HEK293 (cell line): ENCODE measurements at regions not wholly inside any gene's neighbourhood (a gene's known extent, or its start where the extent isn't known, plus 50 kb on each side); places are given as distances from the start of the nearest gene placed in this dataset.

Experiments
- OVOL3 ChIP-seq: fragments of 450-650 bp; formaldehyde crosslinking; IDR thresholded peaks from 2 replicates; pipeline ENCODE4 v1.5.1; 2016; ENCODE audit warnings: missing biosample characterization, missing genetic modification characterization
- ZBTB11 ChIP-seq: fragments of 450-650 bp; formaldehyde crosslinking; conservative IDR thresholded peaks from 2 replicates; pipeline ENCODE4 v1.5.1; 2016; ENCODE audit warnings: low read depth, missing biosample characterization, missing genetic modification characterization
- ZNF146 ChIP-seq: fragments of 450-650 bp; formaldehyde crosslinking; IDR thresholded peaks from 2 replicates; pipeline ENCODE4 v1.5.1; 2016; ENCODE audit warnings: missing biosample characterization, missing genetic modification characterization
- ZNF449 ChIP-seq: fragments of 450-650 bp; formaldehyde crosslinking; IDR thresholded peaks from 2 replicates; pipeline ENCODE4 v1.5.1; 2017; ENCODE audit warnings: missing biosample characterization, mild to moderate bottlenecking, missing genetic modification characterization, moderate library complexity
- ZNF561 ChIP-seq: fragments of 450-650 bp; IDR thresholded peaks from 2 replicates; pipeline ENCODE4 v1.5.1; 2018; ENCODE audit warnings: missing biosample characterization, missing genetic modification characterization, borderline replicate concordance
- TF ChIP-seq, protein P1 (sequence below): fragments of 450-650 bp; formaldehyde crosslinking; IDR thresholded peaks from 2 replicates; pipeline ENCODE4 v1.5.1; 2016; ENCODE audit warnings: missing biosample characterization, missing genetic modification characterization
- TF ChIP-seq, protein P2 (sequence below): fragments of 450-650 bp; formaldehyde crosslinking; IDR thresholded peaks from 2 replicates; pipeline ENCODE4 v1.5.1; 2016; ENCODE audit warnings: missing biosample characterization, missing genetic modification characterization
- TF ChIP-seq, protein P3 (sequence below): fragments of 450-650 bp; formaldehyde crosslinking; IDR thresholded peaks from 2 replicates; pipeline ENCODE4 v1.5.1; 2016; ENCODE audit warnings: missing biosample characterization, missing genetic modification characterization, low read depth

DNA sequence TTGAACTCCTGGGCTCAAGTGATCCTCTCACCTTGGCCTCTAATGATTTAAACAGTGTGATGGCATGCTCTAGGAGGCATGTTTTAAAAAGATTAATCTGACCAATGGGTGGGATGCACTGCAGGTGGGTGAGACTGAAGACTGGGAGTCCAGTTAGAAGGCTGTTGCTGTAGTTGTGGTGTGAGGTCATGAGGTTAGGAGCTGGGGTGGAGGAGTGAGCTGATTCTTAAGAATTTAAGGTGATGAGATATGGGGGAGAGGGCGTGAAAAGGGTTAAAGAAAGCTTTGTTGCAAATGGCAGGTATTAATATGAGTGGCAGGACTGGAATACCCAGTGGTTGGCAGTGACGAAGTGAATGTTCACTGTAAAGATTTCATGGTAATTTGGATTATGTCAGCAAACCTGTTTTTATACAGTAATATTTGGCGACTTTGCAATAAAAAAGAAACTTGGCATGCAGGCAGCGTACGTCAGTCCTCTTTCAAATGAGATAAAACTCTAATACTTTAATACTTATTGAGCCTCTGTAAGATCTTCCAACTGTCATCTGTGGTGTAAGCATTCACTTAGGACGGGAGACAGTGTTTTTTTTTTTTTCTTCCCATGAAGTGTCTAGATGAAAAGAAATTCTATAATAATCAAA is 72.8 kb upstream of the MTPN start:
- TF ChIP-seq, protein P1, sequence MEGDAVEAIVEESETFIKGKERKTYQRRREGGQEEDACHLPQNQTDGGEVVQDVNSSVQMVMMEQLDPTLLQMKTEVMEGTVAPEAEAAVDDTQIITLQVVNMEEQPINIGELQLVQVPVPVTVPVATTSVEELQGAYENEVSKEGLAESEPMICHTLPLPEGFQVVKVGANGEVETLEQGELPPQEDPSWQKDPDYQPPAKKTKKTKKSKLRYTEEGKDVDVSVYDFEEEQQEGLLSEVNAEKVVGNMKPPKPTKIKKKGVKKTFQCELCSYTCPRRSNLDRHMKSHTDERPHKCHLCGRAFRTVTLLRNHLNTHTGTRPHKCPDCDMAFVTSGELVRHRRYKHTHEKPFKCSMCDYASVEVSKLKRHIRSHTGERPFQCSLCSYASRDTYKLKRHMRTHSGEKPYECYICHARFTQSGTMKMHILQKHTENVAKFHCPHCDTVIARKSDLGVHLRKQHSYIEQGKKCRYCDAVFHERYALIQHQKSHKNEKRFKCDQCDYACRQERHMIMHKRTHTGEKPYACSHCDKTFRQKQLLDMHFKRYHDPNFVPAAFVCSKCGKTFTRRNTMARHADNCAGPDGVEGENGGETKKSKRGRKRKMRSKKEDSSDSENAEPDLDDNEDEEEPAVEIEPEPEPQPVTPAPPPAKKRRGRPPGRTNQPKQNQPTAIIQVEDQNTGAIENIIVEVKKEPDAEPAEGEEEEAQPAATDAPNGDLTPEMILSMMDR (tag by site-specific recombination) = no peak
- TF ChIP-seq ZNF146 = no peak
- TF ChIP-seq ZBTB11 (tag by site-specific recombination) = no peak
- TF ChIP-seq ZNF449 = no peak
- TF ChIP-seq ZNF561 (tag by site-specific recombination) = no peak
- TF ChIP-seq, protein P2, sequence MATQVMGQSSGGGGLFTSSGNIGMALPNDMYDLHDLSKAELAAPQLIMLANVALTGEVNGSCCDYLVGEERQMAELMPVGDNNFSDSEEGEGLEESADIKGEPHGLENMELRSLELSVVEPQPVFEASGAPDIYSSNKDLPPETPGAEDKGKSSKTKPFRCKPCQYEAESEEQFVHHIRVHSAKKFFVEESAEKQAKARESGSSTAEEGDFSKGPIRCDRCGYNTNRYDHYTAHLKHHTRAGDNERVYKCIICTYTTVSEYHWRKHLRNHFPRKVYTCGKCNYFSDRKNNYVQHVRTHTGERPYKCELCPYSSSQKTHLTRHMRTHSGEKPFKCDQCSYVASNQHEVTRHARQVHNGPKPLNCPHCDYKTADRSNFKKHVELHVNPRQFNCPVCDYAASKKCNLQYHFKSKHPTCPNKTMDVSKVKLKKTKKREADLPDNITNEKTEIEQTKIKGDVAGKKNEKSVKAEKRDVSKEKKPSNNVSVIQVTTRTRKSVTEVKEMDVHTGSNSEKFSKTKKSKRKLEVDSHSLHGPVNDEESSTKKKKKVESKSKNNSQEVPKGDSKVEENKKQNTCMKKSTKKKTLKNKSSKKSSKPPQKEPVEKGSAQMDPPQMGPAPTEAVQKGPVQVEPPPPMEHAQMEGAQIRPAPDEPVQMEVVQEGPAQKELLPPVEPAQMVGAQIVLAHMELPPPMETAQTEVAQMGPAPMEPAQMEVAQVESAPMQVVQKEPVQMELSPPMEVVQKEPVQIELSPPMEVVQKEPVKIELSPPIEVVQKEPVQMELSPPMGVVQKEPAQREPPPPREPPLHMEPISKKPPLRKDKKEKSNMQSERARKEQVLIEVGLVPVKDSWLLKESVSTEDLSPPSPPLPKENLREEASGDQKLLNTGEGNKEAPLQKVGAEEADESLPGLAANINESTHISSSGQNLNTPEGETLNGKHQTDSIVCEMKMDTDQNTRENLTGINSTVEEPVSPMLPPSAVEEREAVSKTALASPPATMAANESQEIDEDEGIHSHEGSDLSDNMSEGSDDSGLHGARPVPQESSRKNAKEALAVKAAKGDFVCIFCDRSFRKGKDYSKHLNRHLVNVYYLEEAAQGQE = no peak
- no peak for TF ChIP-seq OVOL3
- TF ChIP-seq, protein P3, sequence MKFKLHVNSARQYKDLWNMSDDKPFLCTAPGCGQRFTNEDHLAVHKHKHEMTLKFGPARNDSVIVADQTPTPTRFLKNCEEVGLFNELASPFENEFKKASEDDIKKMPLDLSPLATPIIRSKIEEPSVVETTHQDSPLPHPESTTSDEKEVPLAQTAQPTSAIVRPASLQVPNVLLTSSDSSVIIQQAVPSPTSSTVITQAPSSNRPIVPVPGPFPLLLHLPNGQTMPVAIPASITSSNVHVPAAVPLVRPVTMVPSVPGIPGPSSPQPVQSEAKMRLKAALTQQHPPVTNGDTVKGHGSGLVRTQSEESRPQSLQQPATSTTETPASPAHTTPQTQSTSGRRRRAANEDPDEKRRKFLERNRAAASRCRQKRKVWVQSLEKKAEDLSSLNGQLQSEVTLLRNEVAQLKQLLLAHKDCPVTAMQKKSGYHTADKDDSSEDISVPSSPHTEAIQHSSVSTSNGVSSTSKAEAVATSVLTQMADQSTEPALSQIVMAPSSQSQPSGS (tag by site-specific recombination) = no peak
